Upper lobe of right lung (tissue), 1 donor: ENCODE measurements at regions not wholly inside any gene's neighbourhood (a gene's known extent, or its start where the extent isn't known, plus 50 kb on each side); places are given as distances from the start of the nearest gene placed in this dataset.
"Not testable (repeated sequence)": the region's sequence is repeated elsewhere in the genome, so short reads cannot be mapped to it uniquely, and the experiment has no call there.

Experiments
- ATAC-seq: fragments of 200-7000 bp; cut with Tn5 transposase; one replicate; pipeline ENCODE4 v1.9.1; 2020; ENCODE audit warnings: mild to moderate bottlenecking, moderate library complexity
- DNase-seq: peaks from one replicate; pipeline ENCODE4 v3.0.0-alpha.2; 2020
- H3K27ac ChIP-seq: fragments of 200-600 bp; one replicate; pipeline ENCODE4 v1.8.0; 2022
- H3K27me3 ChIP-seq: fragments of 200-600 bp; one replicate; pipeline ENCODE4 v1.8.0; 2022; ENCODE audit warnings: mild to moderate bottlenecking
- H3K36me3 ChIP-seq: fragments of 200-600 bp; one replicate; pipeline ENCODE4 v1.8.0; 2022
- H3K4me1 ChIP-seq: fragments of 200-600 bp; one replicate; pipeline ENCODE4 v1.8.0; 2022
- H3K4me3 ChIP-seq: fragments of 200-600 bp; one replicate; pipeline ENCODE4 v1.8.0; 2022; ENCODE audit warnings: mild to moderate bottlenecking
- H3K9me3 ChIP-seq: fragments of 200-600 bp; one replicate; pipeline ENCODE4 v1.8.0; 2022
- intact Hi-C: fragments of 100-400 bp; cut with DNase I; formaldehyde crosslinking; loops from one replicate; pipeline ENCODE4 v1.11.0; 2022
- TF ChIP-seq, protein P1 (sequence below): fragments of 200-600 bp; IDR thresholded peaks from one replicate; pipeline ENCODE4 v1.8.0; 2022; ENCODE audit warnings: antibody characterized with exemption
- donor health status: DM: no; HTN: yes; CAD: no; lungs with severe emphysema.

DNA sequence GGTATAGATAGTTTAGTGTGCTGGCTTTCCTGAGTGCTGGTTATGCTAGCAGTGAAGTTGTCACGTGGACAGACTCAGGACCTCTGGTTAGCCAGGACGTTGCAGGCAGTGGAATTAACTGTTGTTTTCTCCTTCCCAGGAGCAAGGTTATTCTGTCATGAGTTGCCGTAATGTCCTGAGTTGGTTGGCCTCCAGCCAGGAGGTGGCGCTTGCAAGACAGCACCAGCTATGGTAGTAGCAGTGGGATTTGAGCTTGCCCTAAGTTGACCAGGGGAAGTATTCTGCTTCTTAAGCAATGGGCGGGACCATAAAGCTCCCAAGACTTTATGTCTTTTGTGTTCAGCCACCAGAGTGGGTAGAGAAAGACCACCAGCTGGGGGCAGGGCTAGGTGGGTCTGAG, 240.7 kb upstream of the DNAJC19 start:
- Histone ChIP-seq H3K9me3 (no peaks in the 10 kb centered on the region), H3K4me3 (no peak overlapping the region), H3K36me3 (no peaks in the 10 kb centered on the region), H3K27ac (no peak overlapping the region), H3K27me3 (no peaks in the 10 kb centered on the region), H3K4me1 (no peaks in the 10 kb centered on the region)
- TF ChIP-seq, protein P1, sequence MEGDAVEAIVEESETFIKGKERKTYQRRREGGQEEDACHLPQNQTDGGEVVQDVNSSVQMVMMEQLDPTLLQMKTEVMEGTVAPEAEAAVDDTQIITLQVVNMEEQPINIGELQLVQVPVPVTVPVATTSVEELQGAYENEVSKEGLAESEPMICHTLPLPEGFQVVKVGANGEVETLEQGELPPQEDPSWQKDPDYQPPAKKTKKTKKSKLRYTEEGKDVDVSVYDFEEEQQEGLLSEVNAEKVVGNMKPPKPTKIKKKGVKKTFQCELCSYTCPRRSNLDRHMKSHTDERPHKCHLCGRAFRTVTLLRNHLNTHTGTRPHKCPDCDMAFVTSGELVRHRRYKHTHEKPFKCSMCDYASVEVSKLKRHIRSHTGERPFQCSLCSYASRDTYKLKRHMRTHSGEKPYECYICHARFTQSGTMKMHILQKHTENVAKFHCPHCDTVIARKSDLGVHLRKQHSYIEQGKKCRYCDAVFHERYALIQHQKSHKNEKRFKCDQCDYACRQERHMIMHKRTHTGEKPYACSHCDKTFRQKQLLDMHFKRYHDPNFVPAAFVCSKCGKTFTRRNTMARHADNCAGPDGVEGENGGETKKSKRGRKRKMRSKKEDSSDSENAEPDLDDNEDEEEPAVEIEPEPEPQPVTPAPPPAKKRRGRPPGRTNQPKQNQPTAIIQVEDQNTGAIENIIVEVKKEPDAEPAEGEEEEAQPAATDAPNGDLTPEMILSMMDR: no peak
- DNase-seq (no peak), ATAC-seq (no peak)
- intact Hi-C loops: no loop called here

- no peak for DNase-seq
- peaks cover 4% of the 10 kb centered on the region for H3K4me1 ChIP-seq
- ATAC-seq: peak; percentile 56
- TF ChIP-seq, protein P1: no peak
- H3K4me3 ChIP-seq: no peak overlapping the region
- no peaks in the 10 kb centered on the region for H3K36me3 ChIP-seq
- intact Hi-C loops: no loop called here
- H3K27ac ChIP-seq: no peak overlapping the region
- H3K27me3 ChIP-seq: no peaks in the 10 kb centered on the region
- H3K9me3 ChIP-seq: no peaks in the 10 kb centered on the region
Measured at GRCh38 chr3:181213347-181213746, 223.8 kb upstream of the DNAJC19 start.

DNA sequence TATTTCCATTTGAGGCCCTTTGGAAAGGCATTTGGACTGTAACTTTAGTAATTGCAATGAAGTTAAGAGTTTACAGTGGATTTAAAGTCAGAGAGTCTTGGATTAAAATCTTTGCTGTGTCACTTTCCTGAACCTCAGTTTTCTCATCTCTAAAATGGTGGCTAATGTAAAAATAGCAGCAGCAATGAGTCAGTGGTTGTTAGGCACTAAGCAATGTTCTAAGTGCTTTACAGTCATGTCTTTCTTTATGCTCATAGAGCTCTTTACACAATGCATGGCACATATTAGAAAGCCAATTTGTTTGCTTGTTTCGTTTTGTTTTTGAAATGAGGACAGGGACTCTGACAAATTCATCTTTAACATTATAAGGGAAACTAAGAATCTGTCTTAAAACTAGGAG, 222.7 kb upstream of the DNAJC19 start:
- H3K36me3 ChIP-seq: no peaks in the 10 kb centered on the region
- no peaks in the 10 kb centered on the region for H3K9me3 ChIP-seq
- DNase-seq (no peak), ATAC-seq (no peak)
- no peak overlapping the region for H3K4me3 ChIP-seq
- H3K27ac ChIP-seq: no peak overlapping the region
- TF ChIP-seq, protein P1: no peak
- intact Hi-C loops: no loop called here
- H3K4me1 ChIP-seq: peaks cover 4% of the 10 kb centered on the region
- H3K27me3 ChIP-seq: no peaks in the 10 kb centered on the region

DNA sequence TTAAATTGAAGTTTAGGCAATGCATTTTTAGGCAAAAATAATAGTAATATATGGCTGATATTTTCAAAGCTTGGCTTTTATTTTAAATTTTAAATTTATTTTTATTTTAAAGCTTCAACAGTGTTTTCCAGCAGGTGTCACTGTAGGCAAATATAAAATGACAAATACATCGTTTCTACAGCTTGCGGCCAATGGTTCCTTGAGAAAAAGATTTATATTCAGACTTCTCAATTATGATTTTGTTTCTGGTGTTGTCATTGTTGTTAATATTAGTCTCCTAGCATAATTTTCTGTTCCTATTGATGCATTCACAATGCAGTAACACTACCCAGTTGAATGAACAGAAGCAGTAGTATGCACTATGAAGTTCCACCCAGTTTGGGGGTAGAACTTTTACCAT, 220.7 kb upstream of the DNAJC19 start:
- Histone ChIP-seq H3K4me1 (peaks cover 4% of the 10 kb centered on the region), H3K27ac (no peak overlapping the region), H3K27me3 (no peaks in the 10 kb centered on the region), H3K36me3 (no peaks in the 10 kb centered on the region), H3K9me3 (no peaks in the 10 kb centered on the region), H3K4me3 (no peak overlapping the region)
- intact Hi-C loops: no loop called here
- ATAC-seq (no peak), DNase-seq (no peak)
- TF ChIP-seq, protein P1: peak; percentile 22

- intact Hi-C loops: no loop called here
- TF ChIP-seq, protein P1: no peak
Measured at GRCh38 chr3:181189556-181189955, 200.0 kb upstream of the DNAJC19 start.

GRCh38 chr3:181183764-181184163, 194.2 kb upstream of the DNAJC19 start:
- Histone ChIP-seq H3K4me3 (no peak overlapping the region), H3K27ac (no peak overlapping the region), H3K4me1 (no peaks in the 10 kb centered on the region), H3K27me3 (no peaks in the 10 kb centered on the region), H3K36me3 (no peaks in the 10 kb centered on the region), H3K9me3 (no peaks in the 10 kb centered on the region)
- no peak for DNase-seq
- intact Hi-C loops: no loop called here
- no peak for ATAC-seq
- TF ChIP-seq, protein P1: no peak

More at GRCh38 chr3:181189556-181189955, 200.0 kb upstream of the DNAJC19 start:
- no peak for DNase-seq
- Histone ChIP-seq H3K27ac (no peak overlapping the region), H3K4me3 (no peak overlapping the region), H3K9me3 (no peaks in the 10 kb centered on the region), H3K27me3 (no peaks in the 10 kb centered on the region), H3K4me1 (no peaks in the 10 kb centered on the region), H3K36me3 (no peaks in the 10 kb centered on the region)
- ATAC-seq: no peak

DNA sequence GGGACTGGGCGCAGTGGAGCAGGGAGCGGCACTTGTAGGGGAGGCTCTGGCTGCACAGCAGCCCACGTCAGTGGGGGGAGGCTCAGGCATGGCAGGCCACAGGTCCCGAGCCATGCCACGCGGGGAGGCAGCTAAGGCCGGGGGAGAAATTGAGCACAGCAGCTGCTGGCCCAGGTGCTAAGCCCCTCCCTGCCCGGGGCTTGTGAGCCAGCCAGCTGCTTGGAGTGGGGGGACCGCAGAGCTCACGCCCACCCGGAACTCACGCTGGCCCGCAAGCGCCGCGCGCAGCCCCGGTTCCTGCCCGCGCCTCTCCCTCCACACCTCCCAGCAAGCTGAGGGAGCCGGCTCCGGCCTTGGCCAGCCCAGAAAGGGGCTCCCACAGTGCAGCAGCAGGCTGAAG, 193.5 kb upstream of the DNAJC19 start:
- DNase-seq, H3K4me1 ChIP-seq, H3K9me3 ChIP-seq, H3K27ac ChIP-seq, ATAC-seq, H3K36me3 ChIP-seq, H3K4me3 ChIP-seq, intact Hi-C loops, H3K27me3 ChIP-seq: not testable (repeated sequence)
